Esophagus mucosa (tissue), 1 donor: ENCODE measurements at regions not wholly inside any gene's neighbourhood (a gene's known extent, or its start where the extent isn't known, plus 50 kb on each side); places are given as distances from the start of the nearest gene placed in this dataset.

Experiments
- ATAC-seq: fragments of 200-7000 bp; cut with Tn5 transposase; one replicate; pipeline ENCODE4 v1.9.1; 2020
- donor health status: DM: yes; HTN: yes; CAD: no.

DNA sequence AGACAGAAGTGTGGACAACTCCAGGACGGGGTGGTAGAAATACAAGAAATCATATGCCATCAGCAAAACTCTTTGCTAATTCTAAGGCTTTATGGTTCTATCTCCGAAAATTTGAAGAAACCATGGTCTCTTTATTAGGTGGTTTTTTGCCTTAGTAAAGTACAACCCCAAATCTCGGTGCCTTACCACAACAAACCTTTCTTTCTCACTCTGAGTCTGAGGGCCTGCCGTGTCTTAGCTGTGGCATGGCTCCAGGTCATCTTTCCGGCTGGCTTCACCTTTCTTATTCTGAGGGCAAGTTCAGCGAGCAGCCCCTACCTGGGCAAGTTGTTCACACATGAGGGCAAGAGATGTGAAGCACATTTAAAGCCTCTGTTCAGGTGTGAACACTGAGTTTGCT is 280.6 kb downstream of the TTLL7 start:
- ATAC-seq: no peak

DNA sequence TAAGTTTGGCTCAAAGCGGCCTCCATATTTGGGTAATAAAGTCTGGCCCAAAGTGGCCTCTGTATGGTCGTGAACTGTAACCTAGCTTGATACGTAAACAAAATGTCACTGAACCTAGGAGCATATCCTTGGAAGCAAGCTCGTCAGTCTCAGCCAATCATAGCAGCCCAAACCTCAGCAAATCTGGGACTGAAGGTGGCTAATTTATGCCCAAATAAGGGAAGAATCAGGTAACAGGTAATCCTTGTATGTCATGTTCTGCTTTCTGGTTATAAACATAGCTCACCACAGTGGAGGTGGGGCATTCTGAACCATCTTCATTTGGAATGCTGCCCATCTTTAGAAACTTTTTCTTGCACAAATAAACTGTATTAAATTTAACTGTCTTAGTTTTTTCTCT is 281.1 kb downstream of the TTLL7 start:
- ATAC-seq: no peak

DNA sequence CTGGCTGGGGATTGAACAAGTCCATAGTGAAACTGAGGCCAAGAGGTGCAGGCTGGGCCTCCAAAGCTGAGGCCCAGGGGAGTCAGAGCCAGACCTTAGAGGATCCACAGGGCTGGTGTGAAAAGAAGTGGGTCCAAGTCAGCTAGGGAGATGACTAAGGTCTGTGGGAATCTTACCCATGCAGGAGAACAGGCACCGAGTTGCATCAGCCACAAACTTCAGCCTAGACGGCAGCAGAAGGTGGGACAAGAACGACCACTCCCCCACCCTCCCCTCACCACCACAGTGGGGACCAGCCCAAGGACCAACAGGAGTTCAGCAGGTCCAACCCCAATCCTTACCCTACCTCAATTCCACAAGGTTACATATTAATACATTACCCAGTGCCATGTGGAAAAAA is 282.3 kb downstream of the TTLL7 start:
- ATAC-seq: no peak

DNA sequence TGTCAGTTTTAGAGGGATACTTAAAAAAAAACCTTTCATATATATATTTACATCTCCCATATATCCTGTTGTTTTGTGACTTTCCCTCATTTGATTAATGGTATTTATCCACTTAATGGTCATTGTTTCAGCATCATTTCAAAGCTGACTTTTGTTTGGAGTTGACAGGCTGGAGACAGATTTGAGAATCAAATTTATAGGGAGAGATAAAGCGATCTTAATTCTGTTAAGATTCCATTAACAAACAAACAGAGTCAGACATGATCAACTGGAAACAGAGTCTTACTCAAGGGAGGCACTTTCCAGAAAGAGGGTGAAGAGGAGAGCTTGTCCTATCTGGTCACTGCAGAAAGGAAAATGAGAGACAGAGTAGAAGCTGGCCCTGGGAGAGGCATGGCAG is 283.4 kb downstream of the TTLL7 start:
- no peak for ATAC-seq

DNA sequence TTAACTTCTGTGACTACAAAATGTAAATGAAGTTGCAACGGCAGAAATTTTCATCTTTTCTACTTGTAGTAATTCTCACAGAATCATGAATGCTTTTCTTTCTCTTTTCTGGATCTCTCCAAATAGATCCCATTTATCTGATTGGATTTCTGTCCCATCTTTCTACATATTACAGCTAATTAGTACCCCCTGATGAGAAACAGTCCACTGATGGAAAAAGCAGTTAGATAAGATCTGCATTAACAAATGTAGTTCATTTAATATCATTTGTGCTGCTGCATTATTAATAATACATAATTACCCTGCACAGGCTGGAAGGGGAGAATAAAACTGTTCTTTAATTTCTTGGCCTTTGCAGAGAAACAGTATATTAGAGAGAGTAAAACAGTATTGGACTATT is 289.3 kb downstream of the TTLL7 start:
- ATAC-seq: no peak

DNA sequence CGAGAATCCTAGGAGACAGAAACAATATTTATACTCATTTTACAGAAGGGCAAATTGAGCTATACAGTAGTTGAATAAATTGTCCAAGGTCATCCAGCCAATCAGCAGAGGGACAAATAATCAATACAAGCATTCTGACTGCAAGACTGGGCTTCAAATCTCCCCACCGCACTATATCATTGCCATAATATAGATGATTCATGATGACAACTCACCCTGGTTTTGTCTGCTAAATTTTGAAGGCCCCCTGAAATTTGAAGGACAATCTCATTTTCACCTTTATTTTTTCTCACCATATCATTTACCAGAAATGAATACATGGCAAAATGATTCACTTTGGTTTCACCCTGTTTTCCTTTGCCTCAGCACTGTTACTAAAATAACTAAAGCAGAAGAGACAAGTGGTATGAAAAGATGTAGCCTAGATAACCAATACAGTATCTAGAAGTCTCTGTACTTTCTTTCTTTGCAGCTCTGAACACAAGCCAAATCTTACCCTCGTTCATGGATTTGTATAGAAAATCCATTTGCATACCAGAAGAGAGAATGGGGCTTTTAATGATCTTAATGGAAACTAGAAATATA is 292.5 kb downstream of the TTLL7 start:
- no peak for ATAC-seq

DNA sequence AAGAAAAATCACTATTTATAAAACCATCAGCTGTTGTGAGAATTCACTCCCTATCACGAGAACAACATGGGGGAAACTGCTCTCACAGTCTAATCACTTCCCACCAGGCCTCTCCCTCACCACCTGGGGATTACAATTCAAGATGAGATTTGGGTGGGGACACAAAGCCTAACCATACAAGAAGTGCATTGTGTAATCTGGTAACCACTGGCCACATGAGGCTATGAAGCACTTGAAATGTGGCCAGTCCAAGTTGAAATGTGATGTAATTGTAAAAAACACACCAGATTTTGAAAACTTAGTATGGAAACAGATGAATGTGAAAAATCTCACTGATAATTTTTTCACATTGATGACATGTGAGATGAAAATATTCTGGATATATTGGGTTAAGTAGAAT is 293.8 kb downstream of the TTLL7 start:
- ATAC-seq: no peak

DNA sequence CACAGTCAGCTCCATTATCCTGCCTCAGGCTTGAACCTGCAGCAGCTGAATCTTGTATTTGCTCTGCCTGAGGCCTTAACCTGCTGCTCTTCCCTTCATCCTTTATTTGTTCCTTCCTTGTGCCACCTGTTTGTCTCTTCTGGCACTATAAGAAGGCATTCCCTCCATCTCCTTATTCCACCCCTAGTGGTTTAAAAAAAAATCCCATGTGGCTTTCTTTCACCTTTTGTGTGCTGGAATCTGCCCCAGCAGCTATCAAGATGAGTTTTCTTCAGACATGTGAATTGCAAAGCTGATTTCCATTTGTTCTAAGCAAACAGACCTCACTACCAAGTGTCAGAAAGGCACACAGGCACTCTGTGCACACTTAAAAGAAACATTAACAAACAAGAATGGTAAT is 294.6 kb downstream of the TTLL7 start:
- no peak for ATAC-seq

DNA sequence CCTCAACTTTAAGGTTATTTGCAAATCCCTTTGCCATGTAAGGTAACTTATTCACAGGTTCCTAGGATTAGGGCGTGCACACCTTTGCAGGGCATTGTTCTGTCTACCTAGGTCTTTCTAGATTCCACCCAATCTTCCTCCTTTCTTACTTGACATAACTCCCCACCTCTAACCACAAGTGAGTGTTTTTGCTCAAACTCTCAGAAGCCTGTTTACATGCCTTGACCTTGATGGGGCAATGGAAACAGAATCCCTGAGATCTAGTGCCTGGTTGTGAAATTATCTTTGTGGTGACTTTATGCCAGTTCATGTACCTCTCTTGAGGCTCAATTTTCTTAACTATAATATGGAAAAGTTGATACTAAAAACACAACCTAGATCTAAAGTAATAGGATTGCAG is 296.6 kb downstream of the TTLL7 start:
- no peak for ATAC-seq

DNA sequence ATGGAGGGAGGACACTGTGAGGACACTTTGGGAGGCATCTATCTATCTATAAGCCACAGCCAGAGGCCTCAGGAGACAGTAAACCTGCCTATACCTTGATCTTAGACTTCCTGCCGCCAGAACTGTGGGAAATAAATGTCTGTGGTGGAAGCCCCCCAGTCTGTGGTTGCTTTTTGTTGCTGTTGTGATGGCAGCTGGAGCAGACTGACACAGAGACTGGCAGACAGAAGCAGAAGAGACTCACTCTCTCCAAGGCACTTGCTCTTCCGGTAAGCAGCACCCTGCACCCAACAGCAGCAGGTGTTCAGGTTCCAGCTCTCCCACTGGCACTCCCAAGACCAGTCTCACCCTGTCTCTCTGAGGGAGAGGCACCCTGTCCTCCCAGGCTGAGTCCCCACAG is 297.6 kb downstream of the TTLL7 start:
- no peak for ATAC-seq

DNA sequence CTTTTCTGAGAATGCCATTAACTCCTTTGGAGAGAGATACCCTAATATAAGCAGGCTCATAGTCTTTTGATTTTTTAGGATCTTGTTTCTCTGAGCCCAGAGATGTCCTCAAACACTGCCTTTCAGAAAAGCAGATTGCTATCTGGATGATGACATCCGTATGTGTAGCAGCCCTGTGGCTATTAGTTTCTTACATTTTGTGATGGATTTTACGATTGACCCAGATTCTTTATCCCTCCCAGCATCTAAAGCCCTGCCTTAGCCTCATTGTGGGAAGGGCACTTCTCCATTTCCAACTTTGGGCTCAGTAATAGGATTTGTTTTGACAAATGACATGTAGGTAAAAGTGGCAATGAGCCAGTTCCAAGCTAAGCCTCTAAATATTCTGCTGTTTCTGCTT is 300.3 kb downstream of the TTLL7 start:
- ATAC-seq: no peak

DNA sequence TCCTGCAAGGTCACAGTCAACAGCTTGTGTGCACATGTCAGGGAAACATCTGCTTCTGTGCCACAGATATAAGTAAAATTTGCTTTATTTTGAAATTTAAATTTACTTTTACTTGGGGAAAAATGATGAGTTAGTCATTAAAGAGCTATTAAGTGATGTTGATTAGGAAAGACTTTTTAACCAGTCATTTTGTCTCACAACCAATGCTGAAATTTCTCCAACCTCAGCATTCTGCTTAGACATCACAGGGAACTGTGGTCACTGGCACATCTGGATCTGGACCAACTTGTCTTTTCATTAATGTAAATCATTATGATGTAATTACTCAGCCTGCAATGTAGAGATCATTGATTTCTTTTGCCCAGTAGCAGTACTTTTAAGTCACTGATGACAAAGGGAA is 301.0 kb downstream of the TTLL7 start:
- no peak for ATAC-seq

DNA sequence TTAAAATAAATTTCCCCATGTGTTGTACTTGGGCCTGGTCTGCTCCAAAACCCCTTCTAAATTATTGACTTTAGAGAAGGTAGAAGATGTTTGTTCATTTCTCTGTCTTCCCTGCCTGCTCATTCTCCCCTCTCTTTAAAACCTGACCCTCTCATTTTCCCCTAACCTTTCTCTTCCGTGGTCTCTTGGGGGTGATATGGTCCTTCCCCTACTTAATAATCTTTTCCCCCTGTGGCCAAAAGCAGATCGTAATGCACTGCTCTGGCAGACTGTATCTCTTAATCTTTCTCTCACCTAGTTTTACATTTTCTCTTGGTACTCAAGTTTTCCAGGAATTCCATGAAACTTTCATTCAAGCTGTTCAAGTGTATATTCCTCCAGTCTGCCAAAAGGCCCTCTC is 301.7 kb downstream of the TTLL7 start:
- ATAC-seq: no peak

DNA sequence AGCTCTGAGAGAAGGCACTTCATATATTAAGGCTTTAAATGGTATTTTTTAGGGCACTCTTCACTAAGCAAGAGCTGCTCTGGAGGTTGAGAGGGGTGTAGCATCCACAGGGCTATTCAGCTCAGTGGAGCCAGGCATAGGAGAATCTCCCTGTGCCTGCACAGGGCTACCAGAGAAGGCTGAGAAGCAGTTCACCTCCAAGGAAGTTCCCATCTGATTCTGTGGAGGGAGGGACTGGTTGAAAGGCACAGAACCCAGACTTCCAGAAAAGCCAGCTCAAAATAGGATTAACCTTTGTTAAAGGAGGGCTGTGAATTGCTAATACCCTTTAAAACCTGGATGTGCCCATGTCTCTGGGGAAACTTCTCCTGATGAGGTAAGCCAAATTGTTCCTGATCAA is 304.5 kb downstream of the TTLL7 start:
- ATAC-seq: no peak

DNA sequence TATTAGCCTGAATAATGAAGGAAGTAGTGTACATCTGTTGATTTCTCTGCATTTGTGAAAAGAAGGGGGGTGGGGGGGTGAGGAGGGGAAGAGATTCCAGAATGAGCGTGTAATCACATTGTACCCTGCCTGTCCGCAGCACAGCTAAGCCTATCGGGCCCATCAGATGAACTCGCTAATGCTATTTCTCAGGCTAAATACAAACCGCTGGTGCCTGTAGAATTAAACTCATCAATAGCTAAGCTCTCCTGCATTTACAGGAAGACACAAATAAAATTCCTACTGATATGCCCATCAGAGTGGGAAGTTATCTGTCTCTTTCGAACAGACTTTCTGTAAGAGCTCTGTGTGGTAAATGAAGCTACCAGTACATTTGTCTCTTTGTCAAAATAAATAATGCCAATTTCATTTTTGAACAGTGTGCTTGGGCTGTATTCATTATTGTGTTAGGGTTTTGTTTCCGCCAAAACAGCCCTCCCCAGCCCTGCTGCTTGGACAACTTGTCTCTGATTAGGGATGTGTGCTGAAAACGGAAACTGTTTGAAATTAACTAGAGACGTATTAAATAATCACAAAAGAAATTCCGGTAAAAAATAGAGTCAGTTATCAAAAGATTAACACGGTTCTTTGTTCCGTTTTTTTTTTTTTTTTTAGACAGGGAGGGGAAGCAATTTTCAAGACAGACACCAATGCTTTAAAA is 305.4 kb downstream of the TTLL7 start:
- ATAC-seq: no peak

DNA sequence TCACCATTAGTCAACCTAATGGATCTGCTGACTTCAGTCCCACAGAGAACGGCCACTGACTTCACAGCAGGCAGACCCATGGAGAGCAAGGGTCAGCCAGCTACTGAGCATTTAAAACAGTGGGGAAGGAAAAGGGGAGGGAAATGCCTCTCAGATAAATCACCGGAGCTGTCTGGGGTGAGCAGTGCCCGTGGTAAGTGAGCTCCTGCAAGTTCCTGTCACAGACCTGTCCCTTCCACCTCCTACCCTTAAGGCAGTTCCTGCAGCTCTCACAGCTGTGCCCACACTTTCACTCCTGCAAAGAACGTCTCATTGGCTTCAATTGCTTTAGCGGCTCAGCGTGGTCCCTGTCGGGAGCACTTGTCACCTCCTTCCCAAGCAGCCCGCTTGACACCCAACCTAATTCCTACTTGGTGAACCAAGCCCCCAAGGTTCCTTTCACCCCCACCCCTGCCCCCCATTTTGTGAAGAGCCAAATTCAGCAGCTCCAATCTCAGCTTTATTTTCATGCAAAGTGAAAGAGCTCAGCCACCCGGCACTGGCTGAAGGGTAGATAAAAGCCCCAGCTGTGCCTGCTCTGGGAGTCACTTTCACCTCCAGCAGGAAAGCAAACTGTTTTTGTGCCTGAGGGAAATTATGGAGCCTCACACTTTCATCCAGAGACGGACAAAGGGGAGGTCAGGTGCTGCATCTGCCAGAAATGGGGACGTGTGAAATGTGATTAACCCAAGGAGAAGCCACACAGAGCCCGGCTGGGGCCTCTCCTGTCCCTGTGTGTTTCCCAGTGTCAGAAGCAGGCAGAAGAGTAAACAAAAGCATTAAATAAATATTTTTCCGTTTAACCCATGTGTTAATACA is 306.2 kb downstream of the TTLL7 start:
- ATAC-seq: no peak

DNA sequence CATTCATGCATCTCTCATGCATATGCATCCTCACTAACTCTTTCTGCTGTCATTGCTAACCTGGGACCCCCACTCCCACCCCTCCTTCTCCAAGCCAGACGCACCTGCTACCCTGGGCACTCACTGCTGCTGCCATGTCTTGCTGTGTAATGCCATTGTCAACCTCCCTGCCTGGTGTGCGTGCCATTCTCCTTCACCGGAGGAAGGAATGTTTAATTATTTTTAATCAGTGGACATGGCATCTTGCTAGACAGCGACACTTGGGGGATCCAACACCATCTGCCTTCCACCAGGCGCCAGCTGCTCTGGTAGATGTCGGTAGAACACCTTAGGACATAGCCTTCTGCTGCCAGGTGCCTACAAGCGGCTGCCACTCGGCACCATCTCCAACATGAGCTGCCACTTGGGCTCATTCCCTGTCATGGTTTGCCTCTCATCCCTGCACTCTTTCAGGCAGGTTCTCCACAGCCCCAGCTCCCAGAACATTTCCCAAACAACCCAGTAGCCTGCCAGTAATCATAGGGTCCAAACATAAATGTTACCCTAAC is 306.9 kb downstream of the TTLL7 start:
- ATAC-seq: no peak

DNA sequence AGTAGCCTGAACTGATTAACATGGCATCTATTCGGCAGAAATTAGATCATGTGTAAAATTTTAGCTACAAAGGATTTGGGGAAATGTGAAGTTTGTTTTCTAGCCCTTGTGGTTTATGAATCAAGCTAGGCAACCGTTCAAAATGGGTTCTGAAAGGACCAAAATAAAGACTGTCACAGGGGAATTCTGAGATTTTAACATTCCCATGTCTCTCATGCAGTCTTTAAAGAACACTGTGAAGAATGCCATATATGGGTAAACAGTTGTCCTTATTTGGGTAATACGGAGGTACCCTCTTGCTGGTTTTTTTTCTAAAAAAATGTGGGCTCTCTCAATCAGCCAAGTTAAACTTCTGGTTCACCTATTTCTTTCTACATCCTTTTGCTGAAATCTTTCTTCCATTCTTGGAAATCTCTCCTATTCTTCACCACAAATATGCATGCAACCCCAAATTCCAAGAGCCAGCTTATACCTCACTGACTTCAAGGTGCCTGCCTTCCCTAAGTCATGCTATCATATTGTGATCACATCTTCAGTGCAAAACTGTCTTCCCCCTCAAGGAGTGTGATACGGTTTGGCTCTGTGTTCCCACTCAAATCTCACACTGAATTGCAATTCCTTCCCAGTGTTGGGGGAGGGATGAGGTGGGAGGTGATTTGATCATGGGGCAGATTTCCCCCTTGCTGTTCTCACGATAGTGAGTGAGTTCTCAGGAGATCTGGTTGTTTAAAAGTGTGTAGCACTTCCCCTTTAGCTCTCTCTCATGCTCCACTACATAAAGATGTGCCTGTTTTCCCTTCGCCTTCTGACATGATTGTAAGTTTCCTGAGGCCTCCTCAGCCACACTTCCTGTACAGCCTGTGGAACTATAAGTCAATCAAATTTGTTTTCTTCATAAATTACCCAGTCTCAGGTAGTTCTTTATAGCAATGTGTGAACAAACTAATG is 308.7 kb downstream of the TTLL7 start:
- ATAC-seq: no peak

DNA sequence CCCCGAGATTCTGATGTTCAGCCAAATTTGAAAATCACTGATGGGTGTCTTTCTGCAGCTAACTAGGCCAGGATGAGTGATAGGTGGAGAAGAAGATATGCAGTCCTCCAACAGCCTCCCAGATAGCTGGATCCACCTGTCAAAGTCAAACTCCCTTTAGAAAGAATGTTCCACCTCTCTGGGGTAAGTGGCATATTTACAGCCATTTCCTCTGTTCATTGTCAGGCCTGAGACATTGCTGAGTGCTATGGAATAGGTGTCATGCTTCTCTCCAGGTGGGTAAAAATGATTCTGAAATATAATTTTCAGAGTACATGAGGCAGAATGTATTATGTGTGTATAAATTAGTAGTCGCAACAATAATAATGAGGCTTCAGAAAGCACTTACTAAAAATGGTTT is 316.8 kb downstream of the TTLL7 start:
- no peak for ATAC-seq

DNA sequence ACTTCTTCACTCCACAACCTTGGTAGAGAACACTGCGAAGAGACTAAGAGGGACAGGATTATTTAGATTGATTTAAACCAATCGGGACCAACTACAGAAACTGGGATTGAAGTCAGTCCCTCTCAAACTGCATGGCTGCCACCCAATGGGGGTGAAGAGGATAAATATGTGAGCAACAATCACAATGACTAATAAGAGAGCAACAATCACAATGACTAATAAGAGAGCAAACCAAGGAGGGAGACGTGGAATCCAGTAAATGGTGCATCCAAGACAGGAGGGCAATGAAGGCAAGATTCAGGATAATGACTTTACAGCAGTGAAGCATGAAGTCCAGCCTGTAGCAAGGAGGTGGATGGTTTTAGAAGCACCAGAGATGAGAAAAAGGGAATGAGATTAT is 322.8 kb downstream of the TTLL7 start:
- no peak for ATAC-seq

DNA sequence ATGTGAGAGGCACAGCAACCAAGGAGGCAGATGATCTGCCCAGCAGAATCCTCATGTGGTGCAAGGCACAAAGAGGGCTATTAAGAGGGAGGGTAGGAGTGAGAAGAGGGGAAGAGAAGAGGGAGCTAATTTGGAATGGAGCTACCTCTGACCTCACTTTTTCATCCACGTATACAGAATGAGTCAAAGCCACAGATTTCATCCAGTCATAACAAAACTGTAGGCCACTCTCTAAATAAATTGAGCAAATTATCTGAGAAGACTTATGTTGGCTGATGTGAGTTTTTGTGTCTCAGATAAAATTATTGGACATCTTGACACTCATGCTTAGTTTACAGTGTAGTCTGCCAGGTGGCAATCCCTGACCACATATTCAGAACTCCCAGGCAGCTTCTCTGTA is 325.6 kb downstream of the TTLL7 start:
- ATAC-seq: no peak

DNA sequence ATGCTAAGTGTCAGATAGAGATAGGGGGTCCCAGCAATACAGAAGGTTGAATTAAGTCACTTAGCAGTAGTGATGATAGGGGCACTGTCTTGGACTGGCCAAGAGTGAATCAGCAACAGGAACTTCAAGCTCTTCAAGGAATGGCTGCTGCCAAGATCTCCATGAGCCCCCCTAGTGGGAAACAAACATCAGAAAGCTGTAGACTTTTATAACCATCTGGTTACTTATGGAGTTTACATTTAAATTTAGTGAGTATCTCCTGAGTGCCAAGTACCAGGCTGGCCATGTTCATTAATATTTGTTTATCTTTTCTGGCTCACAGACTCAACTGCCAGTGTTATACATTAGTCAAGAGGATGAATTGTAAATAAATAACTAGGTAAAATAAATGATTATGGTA is 327.3 kb downstream of the TTLL7 start:
- ATAC-seq: no peak
